HCT116 (cell line): ENCODE measurements at regions not wholly inside any gene's neighbourhood (a gene's known extent, or its start where the extent isn't known, plus 50 kb on each side); places are given as distances from the start of the nearest gene placed in this dataset.

Experiments used
- ATAC-seq: fragments of 200-7000 bp; cut with Tn5 transposase; 2 replicates; pipeline ENCODE4 v1.9.1; 2020; ENCODE audit warnings: mild to moderate bottlenecking, moderate library complexity
- BruUV-seq: library from RNA; stranded (reverse); fragments of 400-500 nt; replicated peaks from 2 replicates; lab custom pipeline; 2021; lab: Mats Ljungman, UMichigan
- CTCF ChIA-PET: fragments of 300-600 bp; sonication (Branson Sonifier 250); formaldehyde crosslinking; loops from one replicate; lab custom pipeline; 2021; ENCODE audit warnings: antibody characterized with exemption; lab: Charles Lee
- POLR2A ChIA-PET: fragments of 300-600, 350-600 bp; sonication (Branson Sonifier 250); formaldehyde crosslinking; loops from one replicate; lab custom pipeline; 2021; ENCODE audit warnings: antibody characterized with exemption; lab: Charles Lee
- RAD21 ChIA-PET, 2 experiments: fragments of 300-600 bp; sonication (Branson Sonifier 250); formaldehyde crosslinking; loops; one replicate each; lab custom pipeline; 2023; ENCODE audit warnings: low total read pairs in 2 of 2; ENCODE audit not compliant: uncharacterized antibody in 2 of 2, unreplicated experiment in 2 of 2, low non-redundant PET in 1 of 2; lab: Charles Lee
- DNase-seq: peaks from one replicate; pipeline ENCODE4 v3.0.0-alpha.2; 2010; ENCODE audit warnings: low read depth, low spot score
- H2AFZ ChIP-seq: fragments of 200-600 bp; shearing (Covaris generic), sonication (generic); 2 replicates; pipeline ENCODE4 v1.6.1; 2017; ENCODE audit warnings: low read depth, mixed run types, mixed read lengths, antibody characterized with exemption, low read length; ENCODE audit not compliant: poor library complexity, severe bottlenecking
- H3K27ac ChIP-seq: 2 replicates; pipeline ENCODE4 v1.5.1; 2012; ENCODE audit warnings: low read depth, low read length
- H3K27me3 ChIP-seq: fragments of 200-600 bp; sonication (generic); 2 replicates; pipeline ENCODE4 v1.6.1; 2016; ENCODE audit warnings: mixed run types, low read length, mixed read lengths; ENCODE audit not compliant: insufficient read depth
- H3K36me3 ChIP-seq, 2 experiments: fragments of 200-500 bp in 1 of 2; fragments of 200-600 bp in 1 of 2; sonication (Bioruptor generic) in 1 of 2; sonication (generic) in 1 of 2; 2 replicates each; pipeline versions ENCODE4 v1.5.1 to v1.6.1; 2014 to 2016; ENCODE audit warnings: low read length in 2 of 2, inconsistent platforms in 1 of 2, mixed read lengths in 1 of 2, mixed run types in 1 of 2; ENCODE audit not compliant: insufficient read depth in 2 of 2, control insufficient read depth in 1 of 2
- H3K4me1 ChIP-seq, 2 experiments: fragments of 200-600 bp in 1 of 2; sonication (generic) in 1 of 2; 2 replicates each; pipeline versions ENCODE4 v1.5.1 to v1.6.1; 2012 to 2017; ENCODE audit warnings: low read length in 2 of 2, inconsistent platforms in 1 of 2, mild to moderate bottlenecking in 1 of 2, mixed read lengths in 1 of 2, mixed run types in 1 of 2, moderate library complexity in 1 of 2; ENCODE audit not compliant: insufficient read depth in 2 of 2, control insufficient read depth in 1 of 2
- H3K4me2 ChIP-seq: fragments of 200-600 bp; sonication (generic); 2 replicates; pipeline ENCODE4 v1.6.1; 2017; ENCODE audit warnings: mixed run types, low read length, mixed read lengths
- H3K4me3 ChIP-seq, 2 experiments: fragments of 200-600 bp in 1 of 2; sonication (generic) in 1 of 2; replicated peaks in 1 of 2; 2 replicates each; pipeline ENCODE4 v1.5.1; 2011 to 2016; ENCODE audit warnings: low read length in 2 of 2, control low read depth in 1 of 2, low read depth in 1 of 2, mild to moderate bottlenecking in 1 of 2, mixed read lengths in 1 of 2, mixed run types in 1 of 2
- H3K79me2 ChIP-seq: fragments of 200-600 bp; sonication (generic); 2 replicates; pipeline ENCODE4 v1.6.1; 2017; ENCODE audit warnings: mild to moderate bottlenecking, mixed run types, low read length, moderate library complexity, mixed read lengths; ENCODE audit not compliant: insufficient read depth
- H3K9ac ChIP-seq: fragments of 200-600 bp; sonication (generic); 2 replicates; pipeline ENCODE4 v1.6.1; 2016; ENCODE audit warnings: low read length, mixed read lengths
- H3K9me2 ChIP-seq: fragments of 200-600 bp; sonication (generic), shearing (Covaris generic); 2 replicates; pipeline ENCODE4 v1.6.1; 2017; ENCODE audit warnings: mixed run types, mild to moderate bottlenecking, moderate library complexity; ENCODE audit not compliant: insufficient read depth
- H3K9me3 ChIP-seq, 2 experiments: fragments of 200-500 bp in 1 of 2; fragments of 200-600 bp in 1 of 2; sonication (Bioruptor generic) in 1 of 2; sonication (generic) in 1 of 2; 2 replicates each; pipeline ENCODE4 v1.6.1; 2014 to 2017; ENCODE audit warnings: low read length in 2 of 2, mixed read lengths in 2 of 2, inconsistent platforms in 1 of 2, low read depth in 1 of 2, mild to moderate bottlenecking in 1 of 2, mixed run types in 1 of 2, moderate library complexity in 1 of 2; ENCODE audit not compliant: control insufficient read depth in 1 of 2, insufficient read depth in 1 of 2
- H4K20me1 ChIP-seq: fragments of 200-600 bp; sonication (generic), shearing (Covaris generic); 2 replicates; pipeline ENCODE4 v1.6.1; 2017; ENCODE audit warnings: mixed run types, mild to moderate bottlenecking, moderate library complexity; ENCODE audit not compliant: insufficient read depth
- CBX3 ChIP-seq: IDR thresholded peaks from 2 replicates; pipeline ENCODE4 v1.6.1; 2012; ENCODE audit warnings: low read depth
- CEBPB ChIP-seq: IDR thresholded peaks from 2 replicates; pipeline ENCODE4 v1.6.1; 2012; ENCODE audit warnings: low read depth
- EZH2 ChIP-seq: fragments of 200-600 bp; sonication (generic); IDR thresholded peaks from 2 replicates; pipeline ENCODE4 v1.6.1; 2017; ENCODE audit warnings: antibody characterized with exemption, mixed run types
- EZH2phosphoT487 ChIP-seq: fragments of 200-600 bp; IDR thresholded peaks from 2 replicates; pipeline ENCODE4 v1.6.1; 2018; ENCODE audit warnings: antibody characterized with exemption, borderline replicate concordance
- JUND ChIP-seq: IDR thresholded peaks from 2 replicates; pipeline ENCODE4 v1.6.1; 2012
- POLR2AphosphoS5 ChIP-seq: IDR thresholded peaks from 2 replicates; pipeline ENCODE4 v1.6.1; 2011; ENCODE audit warnings: mild to moderate bottlenecking, low read depth, low read length, moderate library complexity
- RAD21 ChIP-seq: IDR thresholded peaks from 2 replicates; pipeline ENCODE4 v1.6.1; 2012; ENCODE audit warnings: low read depth, mild to moderate bottlenecking
- SIN3A ChIP-seq: IDR thresholded peaks from 2 replicates; pipeline ENCODE4 v1.6.1; 2012; ENCODE audit warnings: low read depth
- SP1 ChIP-seq: IDR thresholded peaks from 2 replicates; pipeline ENCODE4 v1.6.1; 2012; ENCODE audit warnings: low read depth
- SRF ChIP-seq: IDR thresholded peaks from 2 replicates; pipeline ENCODE4 v1.6.1; 2012; ENCODE audit warnings: low read depth
- TCF7L2 ChIP-seq: IDR thresholded peaks from 2 replicates; pipeline ENCODE4 v1.7.0; 2011; ENCODE audit warnings: borderline replicate concordance, inconsistent platforms; ENCODE audit not compliant: insufficient read depth, insufficient read length; ENCODE audit errors: extremely low read depth
- ZFX ChIP-seq: fragments of 450-650 bp; IDR thresholded peaks from 2 replicates; pipeline ENCODE4 v1.6.1; 2017
- ZNF274 ChIP-seq: fragments of 200-500 bp; sonication (Bioruptor generic); IDR thresholded peaks from 2 replicates; pipeline ENCODE4 v1.6.1; 2014; ENCODE audit warnings: mild to moderate bottlenecking, low read depth, low read length, inconsistent platforms
- intact Hi-C: fragments of 100-400 bp; cut with micrococcal nuclease; formaldehyde crosslinking; loops from 2 replicates; pipeline ENCODE4 v1.10.0; 2022
- TF ChIP-seq, protein P1 (sequence below), 3 experiments: fragments of 200-600 bp in 1 of 3; sonication (generic) in 1 of 3; IDR thresholded peaks in 2 of 3; conservative IDR thresholded peaks in 1 of 3; 2 replicates each; pipeline ENCODE4 v1.5.1; 2012 to 2017; ENCODE audit warnings: low read depth in 2 of 3, low read length in 2 of 3, antibody characterized with exemption in 1 of 3, borderline replicate concordance in 1 of 3, control low read depth in 1 of 3, mild to moderate bottlenecking in 1 of 3, mixed read lengths in 1 of 3, mixed run types in 1 of 3, moderate library complexity in 1 of 3; ENCODE audit not compliant: insufficient read depth in 1 of 3
- TF ChIP-seq, protein P2 (sequence below): IDR thresholded peaks from 2 replicates; pipeline ENCODE4 v1.6.1; 2012
- TF ChIP-seq, protein P3 (sequence below): IDR thresholded peaks from 2 replicates; pipeline ENCODE4 v1.6.1; 2012

DNA sequence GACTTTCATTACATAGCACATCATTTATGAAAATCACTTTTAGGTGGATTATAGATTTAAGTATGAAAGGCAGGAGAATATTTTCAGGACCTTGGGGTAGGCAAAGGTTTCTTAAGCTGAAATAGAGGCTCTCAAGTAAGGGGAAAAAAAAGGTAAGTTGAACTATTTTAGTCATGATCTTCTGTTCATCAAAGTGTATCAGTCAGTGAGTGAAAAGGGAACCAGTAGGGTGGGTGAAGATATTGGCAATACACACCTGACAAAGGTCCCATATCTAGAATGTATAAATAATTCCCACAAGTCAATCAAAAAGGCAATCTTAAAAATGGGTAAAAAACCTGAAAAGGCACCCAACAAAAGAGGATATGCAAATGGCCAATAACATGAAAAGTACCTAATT lies 218.6 kb downstream of the KLF13 start:
- TF ChIP-seq, protein P1, sequence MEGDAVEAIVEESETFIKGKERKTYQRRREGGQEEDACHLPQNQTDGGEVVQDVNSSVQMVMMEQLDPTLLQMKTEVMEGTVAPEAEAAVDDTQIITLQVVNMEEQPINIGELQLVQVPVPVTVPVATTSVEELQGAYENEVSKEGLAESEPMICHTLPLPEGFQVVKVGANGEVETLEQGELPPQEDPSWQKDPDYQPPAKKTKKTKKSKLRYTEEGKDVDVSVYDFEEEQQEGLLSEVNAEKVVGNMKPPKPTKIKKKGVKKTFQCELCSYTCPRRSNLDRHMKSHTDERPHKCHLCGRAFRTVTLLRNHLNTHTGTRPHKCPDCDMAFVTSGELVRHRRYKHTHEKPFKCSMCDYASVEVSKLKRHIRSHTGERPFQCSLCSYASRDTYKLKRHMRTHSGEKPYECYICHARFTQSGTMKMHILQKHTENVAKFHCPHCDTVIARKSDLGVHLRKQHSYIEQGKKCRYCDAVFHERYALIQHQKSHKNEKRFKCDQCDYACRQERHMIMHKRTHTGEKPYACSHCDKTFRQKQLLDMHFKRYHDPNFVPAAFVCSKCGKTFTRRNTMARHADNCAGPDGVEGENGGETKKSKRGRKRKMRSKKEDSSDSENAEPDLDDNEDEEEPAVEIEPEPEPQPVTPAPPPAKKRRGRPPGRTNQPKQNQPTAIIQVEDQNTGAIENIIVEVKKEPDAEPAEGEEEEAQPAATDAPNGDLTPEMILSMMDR (IDR thresholded peaks at IDR 0.05 in 2 of 3, conservative IDR thresholded peaks at IDR 0.05 in 1 of 3; ENCODE audit: borderline replicate concordance in 1 of 3, insufficient read depth in 1 of 3, low read depth in 2 of 3, low read length in 2 of 3), result no peak
- TF ChIP-seq ZFX, result no peak
- no peak for TF ChIP-seq POLR2AphosphoS5
- no peak for TF ChIP-seq CBX3
- TF ChIP-seq, protein P2, sequence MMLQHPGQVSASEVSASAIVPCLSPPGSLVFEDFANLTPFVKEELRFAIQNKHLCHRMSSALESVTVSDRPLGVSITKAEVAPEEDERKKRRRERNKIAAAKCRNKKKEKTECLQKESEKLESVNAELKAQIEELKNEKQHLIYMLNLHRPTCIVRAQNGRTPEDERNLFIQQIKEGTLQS, result no peak
- no peak for TF ChIP-seq SRF
- TF ChIP-seq JUND, result no peak
- TF ChIP-seq EZH2, result no peak
- no peak for TF ChIP-seq SP1
- TF ChIP-seq, protein P3, sequence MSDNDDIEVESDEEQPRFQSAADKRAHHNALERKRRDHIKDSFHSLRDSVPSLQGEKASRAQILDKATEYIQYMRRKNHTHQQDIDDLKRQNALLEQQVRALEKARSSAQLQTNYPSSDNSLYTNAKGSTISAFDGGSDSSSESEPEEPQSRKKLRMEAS, result no peak
- TF ChIP-seq RAD21, result no peak
- TF ChIP-seq TCF7L2, result no peak
- TF ChIP-seq EZH2phosphoT487, result no peak
- TF ChIP-seq ZNF274, result no peak
- TF ChIP-seq SIN3A, result no peak
- no peak for TF ChIP-seq CEBPB
- H3K27me3 ChIP-seq, result peaks cover 59% of the 10 kb centered on the region
- ATAC-seq, result no peak
- H3K79me2 ChIP-seq, result no peaks in the 10 kb centered on the region
- H3K9me3 ChIP-seq, result no peaks in the 10 kb centered on the region
- no peaks in the 10 kb centered on the region for H3K9me2 ChIP-seq
- H3K9ac ChIP-seq, result no peak overlapping the region
- ChIA-PET POLR2A (no interaction called here), RAD21 (no interaction called here), CTCF (no interaction called here)
- H3K27ac ChIP-seq, result no peak overlapping the region
- H3K4me1 ChIP-seq, result no peaks in the 10 kb centered on the region
- H3K36me3 ChIP-seq, result no peaks in the 10 kb centered on the region
- no peaks in the 10 kb centered on the region for H4K20me1 ChIP-seq
- DNase-seq, result no peak
- H3K4me3 ChIP-seq, result no peak overlapping the region
- no peak overlapping the region for H2AFZ ChIP-seq
- intact Hi-C loops, result loop anchor here (10.0 kb wide), 1 partner anchor 390 kb away; no protein-coding TSS in a partner anchor
- BruUV-seq, result no TSS peak
- H3K4me2 ChIP-seq, result no peak overlapping the region
